Activated T-cell treated with anti-CD3 and anti-CD28 coated beads, Interleukin-2, amount 50 U/mL, for 1 hour (primary cell): ENCODE measurements at regions not wholly inside any gene's neighbourhood (a gene's known extent, or its start where the extent isn't known, plus 50 kb on each side); places are given as distances from the start of the nearest gene placed in this dataset.

ENCODE experiments used
- DNase-seq: peaks from one replicate; pipeline ENCODE4 v3.0.0-alpha.2; 2020

DNA sequence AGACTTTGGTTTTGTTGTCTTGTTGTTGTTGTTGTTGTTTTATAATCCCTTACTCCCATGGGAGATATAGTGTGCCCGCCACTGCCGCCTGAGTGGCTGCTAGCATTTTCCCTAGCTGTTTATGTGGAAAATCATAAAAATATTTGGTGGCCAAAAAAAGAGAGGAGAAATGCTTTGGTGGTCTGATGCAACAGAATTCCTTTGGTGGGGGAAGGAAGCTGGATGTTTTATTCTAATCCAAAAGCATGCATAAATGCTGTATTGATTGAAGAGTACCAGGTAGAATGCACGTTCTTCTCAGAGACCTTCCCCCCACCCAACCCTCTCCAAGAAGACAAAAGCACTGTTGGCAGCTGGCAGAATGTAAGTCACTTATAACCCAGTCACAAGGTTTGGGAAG is 93.2 kb downstream of the C17orf67 start:
- no peak for DNase-seq
